Fibroblast of lung (primary cell): ENCODE measurements at regions not wholly inside any gene's neighbourhood (a gene's known extent, or its start where the extent isn't known, plus 50 kb on each side); places are given as distances from the start of the nearest gene placed in this dataset.

Experiments
- DNase-seq, 2 donors: peaks; one replicate each; pipeline versions ENCODE4 v3.0.0 to v3.0.0-alpha.2; 2010; ENCODE audit warnings: low read depth in 2 of 2
- H2AFZ ChIP-seq: 2 replicates; pipeline ENCODE4 v1.5.1; 2012; ENCODE audit warnings: low read length, control low read depth, inconsistent platforms
- H3K27ac ChIP-seq: 2 replicates; pipeline ENCODE4 v1.5.1; 2011; ENCODE audit warnings: low read length, control low read depth; ENCODE audit not compliant: insufficient read depth
- H3K27me3 ChIP-seq: 2 replicates; pipeline ENCODE4 v1.5.1; 2011; ENCODE audit warnings: mild to moderate bottlenecking, low read length; ENCODE audit not compliant: control insufficient read depth, insufficient read depth
- H3K36me3 ChIP-seq: 2 replicates; pipeline ENCODE4 v1.5.1; 2011; ENCODE audit warnings: low read length; ENCODE audit not compliant: control insufficient read depth, insufficient read depth
- H3K4me1 ChIP-seq: 2 replicates; pipeline ENCODE4 v1.5.1; 2011; ENCODE audit warnings: low read length; ENCODE audit not compliant: control insufficient read depth, insufficient read depth; ENCODE audit errors: extremely low read depth
- H3K4me2 ChIP-seq: 2 replicates; pipeline ENCODE4 v1.5.1; 2011; ENCODE audit warnings: low read length, control low read depth; ENCODE audit not compliant: insufficient read depth; ENCODE audit errors: extremely low read depth
- H3K4me3 ChIP-seq, 4 experiments: fragments of 200-600 bp in 1 of 4; sonication (generic) in 1 of 4; replicated peaks in 1 of 4; 2 replicates each; pipeline ENCODE4 v1.5.1; 2011 to 2016; ENCODE audit warnings: low read length in 4 of 4, low read depth in 3 of 4, mild to moderate bottlenecking in 3 of 4, control low read depth in 2 of 4, inconsistent platforms in 1 of 4, mixed read lengths in 1 of 4; ENCODE audit not compliant: insufficient read depth in 1 of 4; ENCODE audit errors: control extremely low read depth in 1 of 4
- H3K79me2 ChIP-seq: 2 replicates; pipeline ENCODE4 v1.5.1; 2012; ENCODE audit warnings: mild to moderate bottlenecking, low read length, inconsistent platforms; ENCODE audit not compliant: control insufficient read depth, insufficient read depth
- H3K9ac ChIP-seq: 2 replicates; pipeline ENCODE4 v1.5.1; 2011; ENCODE audit warnings: mild to moderate bottlenecking, low read length, control low read depth; ENCODE audit not compliant: insufficient read depth
- H3K9me3 ChIP-seq: 2 replicates; pipeline ENCODE4 v1.5.1; 2012; ENCODE audit warnings: low read depth, low read length; ENCODE audit not compliant: control insufficient read depth, insufficient read depth
- H4K20me1 ChIP-seq: 2 replicates; pipeline ENCODE4 v1.5.1; 2011; ENCODE audit warnings: low read length; ENCODE audit not compliant: control insufficient read depth, insufficient read depth; ENCODE audit errors: extremely low read depth
- CTCF ChIP-seq, 2 donors: IDR thresholded peaks in 1 of 2; conservative IDR thresholded peaks in 1 of 2; 1 replicate in 1 of 2; 2 replicates in 1 of 2; pipeline ENCODE4 v1.5.1; 2011 to 2012; ENCODE audit warnings: low read length in 2 of 2, control low read depth in 1 of 2, inconsistent platforms in 1 of 2, low read depth in 1 of 2, mild to moderate bottlenecking in 1 of 2
- EZH2 ChIP-seq: IDR thresholded peaks from 2 replicates; pipeline ENCODE4 v1.5.1; 2012; ENCODE audit warnings: low read length, control low read depth, mild to moderate bottlenecking; ENCODE audit errors: missing control alignments

- Histone ChIP-seq H3K4me1 (no peaks in the 10 kb centered on the region), H3K4me2 (no peak overlapping the region), H3K4me3 (no peak overlapping the region), H4K20me1 (no peaks in the 10 kb centered on the region), H3K36me3 (no peaks in the 10 kb centered on the region), H3K79me2 (no peaks in the 10 kb centered on the region), H3K9ac (no peak overlapping the region), H3K9me3 (no peaks in the 10 kb centered on the region), H3K27me3 (no peaks in the 10 kb centered on the region), H2AFZ (no peak overlapping the region), H3K27ac (no peak overlapping the region)
- no peak for DNase-seq
- no peak for TF ChIP-seq CTCF (conservative IDR thresholded peaks at IDR 0.05 in 1 of 2, IDR thresholded peaks at IDR 0.05 in 1 of 2; ENCODE audit: low read depth in 1 of 2, low read length in 2 of 2)
- TF ChIP-seq EZH2, result no peak
Observed at GRCh38 chr4:135497563-135498152, 1296.1 kb upstream of the PABPC4L start.

DNA sequence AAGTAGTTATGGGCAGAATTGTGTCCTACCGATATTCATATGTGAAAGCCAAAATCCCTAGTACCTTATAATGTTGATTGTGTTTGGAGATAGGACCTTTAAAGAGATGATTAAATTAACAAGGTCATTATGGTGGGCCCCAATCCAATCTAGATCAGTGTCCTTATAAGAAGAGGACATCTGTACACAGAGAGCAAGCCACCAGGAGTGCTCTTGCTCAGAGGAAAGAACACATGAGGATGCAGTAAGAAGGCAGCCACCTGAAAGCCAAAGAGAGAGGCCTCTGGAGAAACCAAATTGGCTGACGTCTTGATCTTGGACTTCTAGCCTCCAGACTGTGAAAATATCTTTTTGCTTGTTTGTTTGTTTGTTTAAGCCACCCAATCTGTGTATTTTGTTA, 1290.8 kb upstream of the PABPC4L start:
- no peak for DNase-seq
- Histone ChIP-seq H3K79me2 (no peaks in the 10 kb centered on the region), H3K4me2 (no peak overlapping the region), H3K4me3 (no peak overlapping the region), H3K4me1 (no peaks in the 10 kb centered on the region), H3K27me3 (no peaks in the 10 kb centered on the region), H2AFZ (no peak overlapping the region), H4K20me1 (no peaks in the 10 kb centered on the region), H3K9me3 (no peaks in the 10 kb centered on the region), H3K9ac (no peak overlapping the region), H3K36me3 (no peaks in the 10 kb centered on the region), H3K27ac (no peak overlapping the region)
- TF ChIP-seq CTCF (conservative IDR thresholded peaks at IDR 0.05 in 1 of 2, IDR thresholded peaks at IDR 0.05 in 1 of 2; ENCODE audit: low read depth in 1 of 2, low read length in 2 of 2), result no peak
- no peak for TF ChIP-seq EZH2

DNA sequence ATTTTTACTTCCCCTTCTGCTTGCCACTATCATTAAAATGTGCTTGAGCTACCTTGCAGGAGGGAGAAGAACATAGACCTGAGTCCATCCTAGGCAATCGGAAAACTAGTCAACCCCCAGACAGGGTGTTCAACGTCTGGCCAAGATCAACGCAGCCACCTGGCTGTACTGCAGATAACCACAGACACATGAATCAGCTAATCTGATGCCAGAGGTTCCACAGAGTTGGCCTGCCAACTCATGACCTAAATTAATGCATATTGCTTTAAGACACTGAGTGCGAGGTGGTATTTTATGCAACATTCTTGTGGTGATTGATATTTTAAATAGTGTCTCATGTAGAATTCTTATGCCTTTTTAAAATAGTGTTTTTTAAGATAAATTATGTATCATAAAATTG, 1283.8 kb upstream of the PABPC4L start:
- H3K9me3 ChIP-seq, result no peaks in the 10 kb centered on the region
- TF ChIP-seq EZH2 (no peak), CTCF (conservative IDR thresholded peaks at IDR 0.05 in 1 of 2, IDR thresholded peaks at IDR 0.05 in 1 of 2; ENCODE audit: low read depth in 1 of 2, low read length in 2 of 2) (no peak)
- no peak overlapping the region for H3K4me2 ChIP-seq
- H3K36me3 ChIP-seq, result no peaks in the 10 kb centered on the region
- no peaks in the 10 kb centered on the region for H4K20me1 ChIP-seq
- H3K79me2 ChIP-seq, result no peaks in the 10 kb centered on the region
- no peak overlapping the region for H3K9ac ChIP-seq
- no peaks in the 10 kb centered on the region for H3K4me1 ChIP-seq
- H3K27me3 ChIP-seq, result no peaks in the 10 kb centered on the region
- DNase-seq, result peak in 1 of 2 donors; percentile 64
- H3K4me3 ChIP-seq, result no peak overlapping the region
- no peak overlapping the region for H2AFZ ChIP-seq
- no peak overlapping the region for H3K27ac ChIP-seq
